HFFc6 (cell line): ENCODE measurements at regions not wholly inside any gene's neighbourhood (a gene's known extent, or its start where the extent isn't known, plus 50 kb on each side); places are given as distances from the start of the nearest gene placed in this dataset.

Source experiments
- DNase-seq: peaks from one replicate; pipeline ENCODE4 v3.0.0-alpha.2; 2018
- H3K27ac Mint-ChIP-seq: 2 replicates; pipeline ENCODE4 v1.8.0; 2020; ENCODE audit warnings: mild to moderate bottlenecking, mixed read lengths
- H3K27me3 Mint-ChIP-seq: 2 replicates; pipeline ENCODE4 v1.8.0; 2021; ENCODE audit warnings: mild to moderate bottlenecking, moderate library complexity, mixed read lengths; ENCODE audit not compliant: insufficient read depth
- H3K36me3 Mint-ChIP-seq: 2 replicates; pipeline ENCODE4 v1.8.0; 2021; ENCODE audit warnings: low read depth, mixed read lengths
- H3K4me1 Mint-ChIP-seq: 2 replicates; pipeline ENCODE4 v1.8.0; 2020; ENCODE audit warnings: low read depth, mixed read lengths
- H3K4me3 Mint-ChIP-seq: 2 replicates; pipeline ENCODE4 v1.8.0; 2020; ENCODE audit warnings: mild to moderate bottlenecking, moderate library complexity, mixed read lengths
- H3K9me3 Mint-ChIP-seq: 2 replicates; pipeline ENCODE4 v1.8.0; 2020; ENCODE audit warnings: mild to moderate bottlenecking, mixed read lengths
- CTCF ChIP-seq: fragments of 200-600 bp; sonication (generic); IDR thresholded peaks from 2 replicates; pipeline ENCODE4 v1.5.0; 2021; ENCODE audit warnings: antibody characterized with exemption, mild to moderate bottlenecking

DNA sequence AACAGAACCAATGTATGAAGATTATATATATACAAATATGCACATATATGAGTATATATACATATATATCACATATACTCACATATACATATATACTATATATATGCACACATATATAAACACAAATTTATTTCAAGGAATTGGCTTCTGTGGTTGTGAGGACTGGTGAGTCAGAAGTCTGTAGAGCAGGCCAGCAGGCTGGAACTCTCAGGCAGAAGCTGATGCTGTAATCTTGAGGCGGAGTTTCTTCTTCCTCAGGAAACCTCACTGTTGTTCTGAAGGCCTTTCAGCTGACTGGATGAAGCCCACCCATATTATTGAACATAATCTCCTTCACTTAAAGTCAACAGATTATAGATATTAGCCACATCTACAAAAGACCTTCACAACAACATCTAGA is 143.9 kb upstream of the CREB1 start:
- peaks cover 9% of the 10 kb centered on the region; the same call in 1 of the 2 replicates for H3K36me3 Mint-ChIP-seq
- peaks cover 6% of the 10 kb centered on the region for H3K4me1 Mint-ChIP-seq
- TF ChIP-seq CTCF = no peak
- H3K9me3 Mint-ChIP-seq = peaks cover 12% of the 10 kb centered on the region; the same call in 1 of the 2 replicates
- H3K27ac Mint-ChIP-seq = peak overlapping the region; percentile 19; the same call in 1 of the 2 replicates
- H3K4me3 Mint-ChIP-seq = no peak overlapping the region
- DNase-seq = peak; percentile 23
- H3K27me3 Mint-ChIP-seq = no peaks in the 10 kb centered on the region

DNA sequence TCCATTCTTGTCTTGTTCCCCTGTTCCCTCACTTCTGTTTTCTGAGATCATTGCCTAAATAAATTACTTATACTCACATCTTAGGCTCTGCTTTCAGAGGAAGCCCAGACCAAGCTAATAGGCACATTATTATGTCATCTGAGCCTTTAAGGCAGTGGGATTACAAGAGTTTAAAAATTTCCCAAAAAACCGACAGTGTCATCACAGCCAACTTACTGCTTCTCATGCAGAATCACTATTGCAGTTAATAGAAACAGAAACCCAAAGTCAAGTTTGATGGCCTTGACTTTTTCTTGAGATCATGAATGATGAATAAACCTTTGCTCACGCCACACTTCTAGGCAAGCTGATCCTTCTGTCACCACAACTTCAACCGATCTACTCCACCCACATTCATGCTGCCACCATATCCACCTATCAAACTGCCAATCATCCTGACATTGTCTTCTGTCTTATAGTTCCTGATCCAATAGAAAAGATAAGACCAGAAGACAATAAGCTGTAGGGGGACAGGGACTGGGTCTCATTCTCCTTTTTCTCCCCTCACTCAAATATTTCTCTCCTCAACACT is 142.7 kb upstream of the CREB1 start:
- H3K27me3 Mint-ChIP-seq = no peaks in the 10 kb centered on the region; the same call in 1 of the 2 replicates
- peaks cover 5% of the 10 kb centered on the region; the same call in 1 of the 2 replicates for H3K9me3 Mint-ChIP-seq
- no peak for DNase-seq
- no peak for TF ChIP-seq CTCF
- peaks cover 9% of the 10 kb centered on the region; the same call in 1 of the 2 replicates for H3K36me3 Mint-ChIP-seq
- no peak overlapping the region for H3K27ac Mint-ChIP-seq
- H3K4me1 Mint-ChIP-seq = peaks cover 13% of the 10 kb centered on the region
- H3K4me3 Mint-ChIP-seq = no peak overlapping the region

GRCh38 chr2:207390302-207391095 is 139.3 kb upstream of the CREB1 start:
- H3K9me3 Mint-ChIP-seq = peaks cover 6% of the 10 kb centered on the region
- peaks cover 43% of the 10 kb centered on the region for H3K4me1 Mint-ChIP-seq
- no peak for TF ChIP-seq CTCF
- H3K36me3 Mint-ChIP-seq = peaks cover 11% of the 10 kb centered on the region
- no peaks in the 10 kb centered on the region; the same call in 1 of the 2 replicates for H3K27me3 Mint-ChIP-seq
- H3K4me3 Mint-ChIP-seq = no peak overlapping the region
- DNase-seq = no peak
- no peak overlapping the region for H3K27ac Mint-ChIP-seq

DNA sequence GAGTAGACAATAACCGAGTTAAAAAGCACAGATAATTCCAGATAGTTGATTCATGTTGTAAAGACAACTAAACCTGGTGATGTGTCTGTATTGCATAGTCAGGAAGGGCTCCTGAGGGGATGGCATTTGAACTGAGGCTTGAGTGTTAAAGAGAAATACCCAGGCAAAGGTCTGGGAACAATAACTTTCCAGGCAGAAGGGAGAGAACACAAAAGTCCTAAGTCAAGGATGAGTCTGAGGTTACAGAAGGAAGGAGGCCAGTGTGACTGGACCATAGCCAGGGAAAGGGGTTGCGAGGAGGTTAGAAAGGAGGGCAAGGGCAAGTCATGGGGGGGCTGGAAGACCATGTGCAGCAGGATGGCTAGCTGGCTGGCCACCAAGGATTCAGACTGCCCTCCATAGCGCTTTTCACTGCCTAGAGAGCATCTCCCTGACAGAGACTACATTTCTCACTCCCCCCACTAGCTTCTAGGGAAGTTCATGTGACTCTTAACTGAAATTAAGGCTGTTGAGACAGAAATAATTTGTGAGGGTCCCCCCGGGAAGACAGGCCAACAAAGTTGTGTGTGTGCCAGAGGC is 135.5 kb upstream of the CREB1 start:
- DNase-seq = peak; percentile 33
- peak overlapping the region; percentile 53 for H3K4me3 Mint-ChIP-seq
- H3K27ac Mint-ChIP-seq = peak overlapping the region; percentile 99

More for the DNA sequence above, 135.5 kb upstream of the CREB1 start:
- Mint-ChIP-seq H3K36me3 (peaks cover 16% of the 10 kb centered on the region), H3K9me3 (peaks cover 10% of the 10 kb centered on the region), H3K4me1 (peaks cover 59% of the 10 kb centered on the region), H3K27me3 (no peaks in the 10 kb centered on the region; the same call in 1 of the 2 replicates)
- TF ChIP-seq CTCF = no peak
